DND-41 (cell line): ENCODE measurements at regions not wholly inside any gene's neighbourhood (a gene's known extent, or its start where the extent isn't known, plus 50 kb on each side); places are given as distances from the start of the nearest gene placed in this dataset.

ENCODE experiments used
- EZH2 ChIP-seq: IDR thresholded peaks from 3 replicates; pipeline ENCODE4 v1.6.1; 2012; ENCODE audit warnings: borderline replicate concordance, low read depth, mild to moderate bottlenecking, moderate library complexity, low read length, inconsistent platforms; ENCODE audit not compliant: severe bottlenecking
- TF ChIP-seq, protein P1 (sequence below): IDR thresholded peaks from 2 replicates; pipeline ENCODE4 v1.5.1; 2012; ENCODE audit warnings: borderline replicate concordance, low read length, moderate library complexity, mild to moderate bottlenecking; ENCODE audit not compliant: poor library complexity, severe bottlenecking; ENCODE audit errors: extremely low read depth

DNA sequence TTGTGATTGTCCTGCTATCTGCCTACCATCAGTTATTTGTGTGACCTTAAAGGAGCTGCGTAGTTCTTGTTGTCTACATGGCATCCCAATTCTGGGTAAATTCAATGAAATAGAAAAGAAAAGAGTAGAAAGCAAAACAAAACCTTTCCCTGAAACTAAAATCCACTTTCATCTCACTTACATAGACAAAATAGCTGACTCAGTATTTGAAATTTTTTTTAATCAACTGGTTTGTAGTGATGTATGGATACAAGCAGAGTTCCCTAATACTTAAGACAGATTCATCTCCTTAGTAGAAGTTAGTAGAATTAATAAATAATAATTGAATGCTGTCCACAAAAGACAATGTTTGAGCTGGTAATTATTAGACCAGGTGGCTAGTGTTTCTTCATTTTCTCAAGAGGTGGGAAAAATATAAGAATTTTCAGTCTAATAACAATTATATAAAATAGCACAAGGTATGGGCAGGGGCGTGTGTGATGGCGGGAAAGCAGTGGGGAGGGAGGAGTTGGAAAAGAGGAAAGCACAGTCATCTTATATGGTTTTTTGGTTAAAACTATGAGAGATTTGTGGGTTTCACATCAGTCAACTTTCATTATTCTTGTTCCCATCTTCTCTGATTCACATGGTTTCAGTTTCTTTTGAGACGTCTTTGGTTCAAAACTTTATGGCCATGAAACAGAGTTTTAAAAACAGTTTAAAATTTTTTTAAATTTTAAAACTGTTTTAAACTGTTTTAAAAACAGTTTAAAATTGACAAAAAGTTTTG is 275.2 kb downstream of the SPRY1 start:
- TF ChIP-seq, protein P1, sequence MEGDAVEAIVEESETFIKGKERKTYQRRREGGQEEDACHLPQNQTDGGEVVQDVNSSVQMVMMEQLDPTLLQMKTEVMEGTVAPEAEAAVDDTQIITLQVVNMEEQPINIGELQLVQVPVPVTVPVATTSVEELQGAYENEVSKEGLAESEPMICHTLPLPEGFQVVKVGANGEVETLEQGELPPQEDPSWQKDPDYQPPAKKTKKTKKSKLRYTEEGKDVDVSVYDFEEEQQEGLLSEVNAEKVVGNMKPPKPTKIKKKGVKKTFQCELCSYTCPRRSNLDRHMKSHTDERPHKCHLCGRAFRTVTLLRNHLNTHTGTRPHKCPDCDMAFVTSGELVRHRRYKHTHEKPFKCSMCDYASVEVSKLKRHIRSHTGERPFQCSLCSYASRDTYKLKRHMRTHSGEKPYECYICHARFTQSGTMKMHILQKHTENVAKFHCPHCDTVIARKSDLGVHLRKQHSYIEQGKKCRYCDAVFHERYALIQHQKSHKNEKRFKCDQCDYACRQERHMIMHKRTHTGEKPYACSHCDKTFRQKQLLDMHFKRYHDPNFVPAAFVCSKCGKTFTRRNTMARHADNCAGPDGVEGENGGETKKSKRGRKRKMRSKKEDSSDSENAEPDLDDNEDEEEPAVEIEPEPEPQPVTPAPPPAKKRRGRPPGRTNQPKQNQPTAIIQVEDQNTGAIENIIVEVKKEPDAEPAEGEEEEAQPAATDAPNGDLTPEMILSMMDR = no peak
- TF ChIP-seq EZH2 = no peak
